ENCODE measurements at regions not wholly inside any gene's neighbourhood (a gene's known extent, or its start where the extent isn't known, plus 50 kb on each side); places are given as distances from the start of the nearest gene placed in this dataset.

DNA sequence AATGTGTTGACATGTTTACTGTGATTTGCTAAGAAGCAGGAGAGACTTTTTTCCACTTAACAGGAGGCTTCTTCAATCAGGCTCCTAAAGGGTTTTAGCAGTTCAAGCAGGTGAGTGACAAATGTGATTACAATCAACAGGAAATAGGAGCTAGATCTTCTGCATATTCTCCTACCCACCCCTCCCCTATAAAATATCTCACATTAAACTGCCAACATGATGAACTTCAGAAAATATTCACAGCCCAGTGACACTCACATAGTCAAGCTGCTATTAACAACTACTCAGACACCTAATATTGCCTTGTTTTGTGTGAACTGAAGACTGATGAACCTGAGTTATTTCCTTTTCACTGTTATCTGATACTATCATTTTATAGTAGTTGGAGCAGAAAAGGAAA is 55.9 kb upstream of the ANTXR2 start:
- peak overlapping the region in 1 of 2 donors; percentile 22 for H3K27ac Mint-ChIP-seq
- ATAC-seq (no peak), DNase-seq (no peak)
- peaks cover 50% of the 10 kb centered on the region for H3K4me1 Mint-ChIP-seq
- H3K4me3 Mint-ChIP-seq: no peak overlapping the region
- no peaks in the 10 kb centered on the region for H3K9me3 Mint-ChIP-seq
- no peaks in the 10 kb centered on the region for H3K27me3 Mint-ChIP-seq

GRCh38 chr4:80127870-80128419 is 54.9 kb upstream of the ANTXR2 start:
- H3K4me3 Mint-ChIP-seq: peak overlapping the region in 1 of 2 donors; percentile 68

GRCh38 chr4:80126435-80126834 is 53.4 kb upstream of the ANTXR2 start:
- Mint-ChIP-seq H3K27me3 (no peaks in the 10 kb centered on the region), H3K4me3 (peak overlapping the region; percentile 47 to 63), H3K9me3 (no peaks in the 10 kb centered on the region), H3K27ac (peak overlapping the region; percentile 51 to 76), H3K4me1 (peaks cover 50% of the 10 kb centered on the region)
- DNase-seq (no peak), ATAC-seq (no peak)

More at GRCh38 chr4:80127870-80128419, 54.9 kb upstream of the ANTXR2 start:
- ATAC-seq (no peak), DNase-seq (no peak)
- no peak overlapping the region for H3K27ac Mint-ChIP-seq
- no peaks in the 10 kb centered on the region for H3K27me3 Mint-ChIP-seq
- H3K9me3 Mint-ChIP-seq: no peaks in the 10 kb centered on the region
- H3K4me1 Mint-ChIP-seq: peaks cover 50% of the 10 kb centered on the region

GRCh38 chr4:80125252-80126177 is 52.5 kb upstream of the ANTXR2 start:
- Mint-ChIP-seq H3K9me3 (no peaks in the 10 kb centered on the region), H3K4me3 (peak overlapping the region; percentile 47 to 63), H3K4me1 (peaks cover 50% of the 10 kb centered on the region), H3K27me3 (no peaks in the 10 kb centered on the region), H3K27ac (peak overlapping the region; percentile 76 to 83)
- DNase-seq (peak; percentile 31 to 59), ATAC-seq (peak; percentile 93)

DNA sequence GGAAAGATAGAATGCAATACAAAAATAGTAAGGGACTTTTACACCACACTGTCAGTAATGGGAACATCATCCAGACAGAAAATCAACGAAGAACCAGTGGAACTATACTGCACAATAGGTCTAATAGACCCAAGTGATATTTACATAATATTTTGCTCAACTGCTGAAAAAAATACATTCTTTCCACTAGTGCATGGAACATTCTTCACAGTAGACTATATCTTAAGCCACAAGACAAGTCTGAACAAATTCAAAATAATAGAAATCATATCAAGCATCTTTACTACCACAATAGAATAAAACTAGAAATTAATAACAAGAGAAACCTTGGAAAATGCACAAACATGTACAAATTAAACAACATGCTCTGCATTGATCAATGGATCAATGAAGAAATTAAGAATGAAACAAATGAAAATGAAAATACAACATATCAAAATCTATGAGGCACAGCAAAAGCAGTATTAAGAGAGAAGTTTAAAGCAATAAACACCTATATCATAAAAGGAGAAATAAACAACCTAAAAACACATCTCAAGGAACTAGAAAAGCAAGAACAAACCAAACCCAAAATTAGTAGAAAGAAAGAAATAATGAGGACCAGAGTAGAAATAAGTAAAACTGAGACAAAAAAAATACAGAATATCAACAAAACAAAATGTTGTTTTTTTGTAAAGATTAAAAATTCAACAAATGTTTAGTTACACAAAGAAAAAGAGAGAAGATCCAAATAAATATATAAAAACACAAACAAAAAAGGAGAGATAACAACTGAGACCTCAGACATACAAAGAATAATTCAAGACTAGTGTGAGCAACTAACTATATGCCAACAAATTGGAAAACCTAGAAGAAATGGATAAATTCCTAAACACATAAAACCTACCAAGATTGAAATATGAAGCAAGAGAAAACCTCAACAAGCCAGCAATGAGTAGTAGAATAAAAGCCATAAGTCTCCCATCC is 51.5 kb upstream of the ANTXR2 start:
- Mint-ChIP-seq H3K9me3 (no peaks in the 10 kb centered on the region), H3K27me3 (no peaks in the 10 kb centered on the region), H3K4me1 (peaks cover 50% of the 10 kb centered on the region), H3K27ac (peak overlapping the region; percentile 54 to 83), H3K4me3 (peak overlapping the region; percentile 28 to 47)
- no peak for DNase-seq
- no peak for ATAC-seq
